ENCODE measurements at regions not wholly inside any gene's neighbourhood (a gene's known extent, or its start where the extent isn't known, plus 50 kb on each side); places are given as distances from the start of the nearest gene placed in this dataset.

DNA sequence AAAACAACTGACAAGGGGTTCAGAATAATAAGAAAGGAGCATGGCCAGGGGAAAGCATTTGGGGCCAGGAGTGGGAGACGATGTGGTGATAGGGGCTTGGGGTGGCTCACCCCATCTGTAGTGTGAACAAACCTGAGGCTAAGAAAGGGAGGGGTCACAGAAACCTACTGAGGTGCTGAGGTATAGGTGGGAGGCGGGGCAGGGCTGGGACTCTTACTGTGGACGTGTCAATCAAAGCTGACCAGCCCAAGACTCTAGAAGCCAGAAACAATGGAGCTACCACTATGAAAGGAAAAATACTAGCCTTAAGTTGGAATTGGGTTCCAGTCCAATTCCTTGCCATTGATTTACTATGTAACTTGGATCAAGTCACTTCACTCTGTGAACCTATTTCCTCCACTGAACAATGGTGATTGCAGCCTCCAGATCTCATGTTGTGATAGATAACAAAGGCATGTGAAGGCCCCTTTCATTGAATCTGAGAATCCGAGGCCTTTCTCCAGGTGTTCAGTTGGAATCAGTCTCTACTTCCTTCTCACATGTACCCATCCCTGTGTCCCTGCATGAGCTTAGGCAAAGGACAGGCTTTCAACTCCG lies 260.9 kb upstream of the HES1 start:
- no peak for DNase-seq (ENCODE audit: low spot score)

DNA sequence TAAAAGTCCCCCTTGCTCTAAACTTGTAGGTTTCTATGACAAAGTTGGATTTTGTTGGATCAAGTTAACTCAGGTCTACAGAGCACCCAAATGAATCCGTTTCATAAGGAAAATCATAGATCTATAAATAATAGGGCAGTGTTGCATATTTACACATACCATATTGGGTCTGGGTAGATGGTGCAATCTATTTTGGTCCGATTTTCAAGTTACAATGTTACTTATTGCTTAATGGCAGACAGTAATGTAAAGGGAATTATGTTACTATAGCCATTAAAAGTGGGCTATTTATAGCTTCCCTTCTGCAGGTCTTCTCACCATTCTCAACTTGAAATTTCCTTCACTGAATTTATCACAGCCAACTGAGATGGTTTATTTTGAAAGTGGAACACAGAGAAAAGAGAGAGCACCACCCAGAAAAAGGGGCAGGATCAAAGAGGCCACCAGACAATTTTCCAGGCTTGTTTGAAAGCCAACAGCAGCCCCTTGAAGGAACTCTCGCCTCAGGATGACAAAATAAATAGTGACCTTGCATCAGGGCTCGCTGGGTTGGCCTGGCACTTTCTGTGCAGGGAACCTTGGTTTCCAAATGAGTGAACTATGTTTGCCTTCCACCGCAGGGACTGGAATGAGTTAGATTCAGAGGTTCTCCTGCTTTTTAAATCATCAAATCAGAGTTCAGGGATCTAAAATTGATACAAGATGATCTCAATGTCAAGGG lies 260.2 kb upstream of the HES1 start:
- DNase-seq (ENCODE audit: low spot score): no peak

DNA sequence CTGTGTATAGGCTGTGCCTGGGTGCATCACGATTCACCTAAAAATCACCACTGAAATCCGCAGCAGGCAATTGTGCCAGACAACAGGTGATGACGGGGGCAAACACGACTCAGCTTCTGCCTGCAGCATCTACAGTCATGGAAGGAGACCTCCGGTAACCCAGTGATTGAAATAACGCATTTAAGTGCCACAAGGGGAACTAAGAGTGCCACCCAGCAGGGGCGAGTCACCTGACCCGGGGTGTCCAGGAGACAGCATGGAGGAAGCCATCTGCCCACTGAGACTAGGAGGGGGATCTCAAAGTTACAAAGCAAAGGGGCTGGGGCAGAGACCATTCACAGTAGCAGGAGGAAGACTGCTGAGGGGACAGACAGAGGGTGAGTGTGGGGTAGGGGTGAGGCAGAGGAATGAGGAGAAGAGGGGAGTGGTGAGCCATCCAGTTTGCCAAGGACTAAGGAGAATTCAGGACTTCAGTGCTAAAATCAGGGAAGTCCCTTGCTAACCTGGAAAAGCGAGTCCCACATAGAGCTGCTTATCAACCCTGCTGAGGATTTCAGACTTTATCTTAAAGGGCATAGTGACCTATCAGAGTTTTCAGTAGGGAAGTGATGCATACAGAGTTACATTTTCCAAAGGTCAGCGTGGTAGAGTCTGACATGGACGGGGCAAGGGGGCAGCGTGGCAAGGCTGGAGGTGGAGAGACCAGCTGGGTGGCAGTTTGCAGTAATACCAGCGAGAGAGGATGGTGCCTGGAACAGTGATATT lies 256.7 kb upstream of the HES1 start:
- no peak for DNase-seq (ENCODE audit: low spot score)

DNA sequence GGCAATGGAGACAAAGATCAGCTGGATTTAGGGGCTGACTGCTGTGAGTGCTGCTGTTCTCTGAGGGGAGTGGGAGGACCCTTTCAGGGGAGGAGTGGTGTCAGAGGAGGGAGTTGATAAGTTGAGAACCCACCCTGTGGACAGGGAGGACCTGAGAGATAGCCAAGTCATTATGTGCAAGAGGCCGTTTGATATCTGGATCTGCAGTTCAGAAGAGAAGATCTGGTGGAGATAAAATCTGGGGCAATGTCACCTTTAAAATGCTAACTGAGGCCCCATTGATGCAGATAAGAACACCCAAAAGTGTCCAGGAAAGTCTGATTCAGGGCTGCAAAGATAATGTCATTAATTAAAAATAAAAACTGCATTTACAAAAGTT lies 256.1 kb upstream of the HES1 start:
- DNase-seq (ENCODE audit: low spot score): no peak

DNA sequence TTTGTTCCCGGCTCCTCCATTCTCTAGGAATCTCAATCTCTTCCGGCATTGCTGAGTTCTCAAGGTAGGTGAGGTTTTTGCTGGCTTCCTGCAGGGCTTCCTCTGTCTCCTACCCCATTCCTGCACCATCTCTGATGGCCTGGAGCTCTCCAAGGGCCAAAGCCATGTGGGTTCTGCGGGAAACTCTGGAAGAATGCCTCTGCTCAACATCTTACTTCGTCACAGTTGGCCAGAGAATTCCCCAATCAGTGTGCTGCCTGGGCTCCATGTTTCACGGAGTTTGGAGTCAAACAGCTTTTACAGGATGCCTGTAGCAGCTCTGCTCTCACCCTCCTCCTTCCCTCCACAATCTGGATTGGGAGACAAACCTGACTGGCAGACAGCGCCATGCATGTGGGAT lies 253.9 kb upstream of the HES1 start:
- DNase-seq (ENCODE audit: low spot score): no peak

DNA sequence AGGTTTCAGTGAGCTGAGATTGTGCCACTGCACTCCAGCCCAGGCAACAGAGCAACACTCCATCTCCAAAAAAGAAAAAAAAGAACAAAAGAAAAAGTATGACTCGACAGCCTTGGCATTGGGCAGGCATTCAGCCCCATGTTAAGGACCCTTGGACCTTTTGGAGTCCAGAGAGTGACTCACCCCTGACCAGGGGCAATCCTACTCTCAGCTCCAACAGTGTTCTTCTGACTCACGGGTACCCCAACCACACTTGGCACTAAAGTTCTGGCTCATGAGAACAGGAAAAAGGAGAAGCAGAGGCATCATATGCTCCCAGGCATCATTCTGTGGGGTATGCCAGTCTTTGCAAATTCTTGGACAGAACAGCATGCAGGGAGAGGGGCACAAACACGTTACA lies 252.4 kb upstream of the HES1 start:
- no peak for DNase-seq (ENCODE audit: low spot score)

DNA sequence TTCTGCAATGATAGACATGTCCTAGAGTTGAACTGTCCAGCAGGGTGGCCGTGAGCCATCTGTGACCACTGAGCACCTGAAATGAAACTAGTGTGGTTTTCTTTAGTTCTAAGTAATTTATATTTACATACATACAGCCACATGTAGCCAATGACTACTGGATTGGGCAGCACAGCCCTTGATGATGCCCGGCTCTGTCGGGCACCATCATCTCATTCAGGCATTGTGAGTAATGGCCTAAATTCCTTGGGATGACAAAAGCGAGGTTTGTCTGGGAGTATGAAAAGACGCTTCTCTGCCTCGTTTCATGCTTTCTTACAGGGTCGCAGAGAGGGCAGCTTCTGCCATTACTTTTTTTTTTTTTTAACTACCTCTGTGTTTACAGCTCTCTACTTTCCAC lies 251.9 kb upstream of the HES1 start:
- no peak for DNase-seq (ENCODE audit: low spot score)

DNA sequence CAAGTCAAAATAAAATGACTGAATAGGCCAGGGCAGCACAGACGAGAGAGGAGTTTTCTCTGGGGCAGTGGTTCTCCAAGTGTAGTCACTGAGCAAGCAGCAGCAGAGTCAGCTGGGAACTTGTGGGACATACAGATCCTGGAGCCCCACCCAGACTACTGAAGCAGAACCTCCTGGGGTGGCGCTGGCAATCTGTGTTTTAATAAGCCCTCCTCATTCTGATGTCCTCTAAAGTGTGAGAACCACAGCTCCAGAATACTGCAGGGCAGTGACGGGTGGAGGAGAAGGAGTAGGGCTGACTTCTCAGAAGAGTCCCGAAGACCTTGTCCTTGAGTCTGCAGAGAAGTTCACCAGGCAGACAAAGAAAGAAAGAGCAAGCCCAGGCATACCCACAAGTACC lies 251.3 kb upstream of the HES1 start:
- no peak for DNase-seq (ENCODE audit: low spot score)

DNA sequence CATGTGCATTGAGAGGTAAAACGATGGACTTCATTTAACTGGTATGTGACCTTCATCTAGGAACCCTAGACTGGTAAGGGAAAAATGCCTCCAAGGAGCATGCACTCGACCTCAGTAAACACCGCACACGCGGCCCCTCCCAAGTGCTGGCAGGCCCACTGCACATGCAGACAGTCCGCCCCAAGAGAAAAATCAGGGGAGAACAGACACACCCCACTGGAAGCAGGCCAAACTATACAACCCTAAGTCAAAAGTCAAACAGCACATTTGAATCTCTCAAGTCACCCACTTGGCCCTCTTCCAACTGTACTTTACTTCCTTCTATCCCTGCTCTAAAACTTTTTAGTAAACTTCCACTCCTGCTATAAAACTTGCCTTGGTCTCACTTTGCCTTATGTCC lies 250.1 kb upstream of the HES1 start:
- DNase-seq (ENCODE audit: low spot score): no peak

DNA sequence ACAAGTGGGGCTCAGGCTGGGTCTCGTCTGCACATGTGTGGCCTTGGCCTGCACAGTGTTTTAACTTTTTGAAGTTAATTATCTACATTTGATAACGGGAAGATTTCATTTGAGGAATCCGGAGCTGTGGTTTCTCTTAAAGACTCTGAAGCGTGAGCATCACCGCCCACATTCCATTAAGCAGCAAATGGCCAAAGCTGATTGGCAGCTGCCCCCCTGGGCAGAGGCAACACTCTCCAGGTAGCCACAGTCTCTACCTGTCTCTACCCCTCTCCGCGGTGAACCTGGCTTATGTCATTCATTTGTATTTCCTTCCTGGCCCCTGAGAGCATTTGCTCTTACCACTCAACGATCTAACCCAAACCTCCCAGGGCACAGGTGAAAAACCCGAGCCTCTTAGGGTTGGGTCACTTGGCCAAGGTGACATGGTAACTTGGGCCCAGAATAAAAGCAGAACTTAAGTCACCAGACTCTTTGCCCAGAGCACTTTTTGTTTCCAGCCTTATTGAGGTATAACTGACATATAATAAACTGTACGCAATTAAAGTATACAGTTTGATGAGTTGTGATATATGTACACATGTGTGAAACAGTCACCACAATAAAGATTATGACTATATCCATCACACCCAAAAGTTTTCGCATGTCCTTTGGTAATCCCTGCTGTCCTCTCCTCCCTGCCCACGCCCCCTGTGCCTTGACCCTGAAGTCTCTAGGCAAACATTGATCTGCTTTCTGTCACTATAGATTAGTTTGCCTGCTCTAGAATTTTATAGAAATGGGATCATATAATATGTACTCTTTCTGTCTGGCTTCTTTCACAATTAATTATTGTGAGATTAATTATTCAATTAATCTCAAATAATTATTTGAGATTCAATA lies 245.7 kb upstream of the HES1 start:
- no peak for DNase-seq (ENCODE audit: low spot score)

DNA sequence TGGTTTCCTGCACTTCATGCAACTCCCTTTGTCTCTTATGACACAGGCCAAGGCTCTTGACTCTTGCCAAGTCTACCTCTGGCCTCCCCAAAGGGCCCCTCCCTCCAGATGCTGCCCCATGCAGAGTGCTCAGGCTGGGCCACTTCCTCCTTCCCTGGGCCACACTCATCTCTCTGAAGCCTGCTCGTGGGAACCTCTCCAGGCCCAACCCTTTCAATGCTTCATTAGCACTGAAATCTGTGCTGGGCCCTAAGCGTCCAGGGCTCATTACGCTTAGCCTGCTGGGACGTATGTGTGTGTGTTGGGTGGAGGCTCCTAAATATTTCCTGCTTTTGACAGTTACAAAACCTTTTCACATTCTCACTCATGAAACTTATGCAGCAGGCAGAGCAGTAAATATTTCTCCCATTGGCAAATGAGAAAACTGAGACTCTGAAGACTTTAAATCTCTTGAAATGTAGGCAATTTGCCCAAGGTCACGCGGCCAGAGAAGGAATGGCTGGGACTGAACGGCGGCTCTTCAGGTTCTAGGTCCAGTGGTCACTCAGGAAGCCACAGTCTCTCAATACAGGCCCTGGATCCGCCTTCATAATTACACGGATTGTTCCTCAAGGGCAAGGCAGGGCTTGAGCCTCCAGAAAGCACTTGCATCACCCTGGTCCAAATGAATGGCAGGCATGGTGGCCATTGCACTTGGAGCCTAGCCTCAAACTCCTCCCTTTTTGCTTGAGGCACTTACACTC lies 241.7 kb upstream of the HES1 start:
- no peak for DNase-seq (ENCODE audit: low spot score)

DNA sequence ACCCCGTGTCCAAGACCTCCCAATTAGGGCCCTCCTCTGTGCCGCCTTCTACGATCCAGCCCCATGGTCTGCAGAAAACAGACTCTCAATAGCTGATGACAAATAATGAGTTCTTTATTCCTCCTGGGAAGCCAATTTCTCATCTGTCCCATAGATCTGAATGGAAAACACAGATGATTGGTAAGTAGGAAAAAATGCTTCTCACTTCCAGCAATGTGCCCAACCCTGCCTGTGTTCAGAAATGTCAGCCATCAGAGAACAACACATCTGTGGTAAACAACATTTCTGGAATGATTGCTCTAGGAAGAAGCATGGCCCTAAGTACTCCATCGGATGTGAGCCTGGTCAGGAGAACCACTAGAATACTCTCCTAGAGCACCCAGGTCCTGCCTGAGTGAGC lies 240.5 kb upstream of the HES1 start:
- DNase-seq (ENCODE audit: low spot score): no peak

DNA sequence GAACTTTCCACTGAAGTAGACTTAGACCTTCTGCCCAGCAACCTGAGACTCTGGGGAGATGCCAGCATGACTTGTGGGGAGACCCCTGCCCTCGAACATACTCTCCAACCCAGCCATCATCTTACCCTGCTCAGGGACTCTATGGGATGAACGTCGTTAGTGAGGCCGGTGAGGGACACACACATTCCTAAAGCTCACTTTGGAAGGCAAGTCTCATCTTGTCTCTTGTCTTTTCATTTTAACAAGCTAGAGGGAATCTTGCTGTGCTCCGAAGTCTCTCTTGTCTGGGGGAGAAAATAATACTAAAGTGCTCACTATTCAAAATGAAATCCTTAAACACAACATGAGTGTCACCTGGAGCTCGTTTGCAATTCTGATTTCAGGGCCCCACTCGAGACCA lies 239.5 kb upstream of the HES1 start:
- no peak for DNase-seq (ENCODE audit: low spot score)

DNA sequence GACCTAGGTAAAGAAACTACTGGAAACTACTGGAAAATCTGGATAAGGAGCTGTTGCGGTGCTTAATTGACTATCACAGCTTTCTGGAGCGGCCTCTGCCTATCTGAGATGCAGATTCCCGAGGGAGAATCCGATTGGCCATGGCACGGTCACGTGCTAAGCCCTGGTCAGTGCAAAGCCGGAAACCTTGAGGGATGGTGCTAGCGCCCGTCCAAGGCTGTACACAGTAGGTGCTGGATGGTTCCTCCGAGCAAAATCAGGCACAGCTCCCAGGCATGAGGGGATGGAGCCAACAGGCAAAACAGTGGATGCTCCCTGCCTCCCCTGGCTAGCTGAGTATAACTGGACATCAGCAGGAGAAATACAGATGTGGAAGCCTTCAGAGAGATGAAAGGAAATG lies 238.7 kb upstream of the HES1 start:
- no peak for DNase-seq (ENCODE audit: low spot score)

DNA sequence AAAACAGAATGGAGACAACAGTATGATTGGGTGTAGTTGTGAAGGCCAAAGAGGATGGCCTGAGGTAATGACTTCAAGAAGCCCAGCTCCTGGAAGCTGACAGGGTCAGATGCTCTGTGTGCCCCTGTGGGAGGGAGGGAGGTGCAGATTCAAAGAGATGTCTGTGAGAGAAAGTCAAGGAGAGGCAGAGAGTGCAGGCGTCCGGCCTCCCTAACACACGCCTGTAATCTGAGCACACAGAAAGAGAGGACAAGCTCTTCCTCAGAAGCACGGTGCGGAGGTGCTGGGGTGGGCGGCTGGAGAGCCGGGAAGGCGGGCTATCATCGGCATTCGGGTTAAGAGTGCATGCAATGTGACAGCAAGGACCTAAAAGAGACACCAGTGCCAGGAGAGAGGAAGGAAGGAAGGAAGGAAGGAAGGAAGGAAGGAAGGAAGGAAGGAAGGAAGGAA lies 238.2 kb upstream of the HES1 start:
- no peak for DNase-seq (ENCODE audit: low spot score)

DNA sequence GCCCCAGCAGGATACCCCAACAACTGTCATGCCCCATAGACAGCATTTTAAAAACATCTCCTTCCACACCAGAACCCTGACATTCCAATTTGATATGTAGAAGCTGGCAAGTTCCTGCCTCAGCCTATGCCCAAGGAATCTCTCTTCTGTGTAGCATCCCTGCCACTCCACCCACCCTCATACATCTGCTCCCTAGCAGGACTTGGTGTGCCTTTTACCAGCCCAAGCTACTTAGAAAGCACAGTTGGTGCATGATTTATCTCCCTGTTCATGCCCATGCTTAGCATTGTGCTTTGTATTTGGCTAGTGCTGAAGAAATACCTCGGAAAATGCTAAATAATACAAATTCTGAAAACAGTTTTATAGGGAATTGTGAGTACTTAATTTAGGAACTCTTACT lies 236.9 kb upstream of the HES1 start:
- DNase-seq (ENCODE audit: low spot score): no peak

DNA sequence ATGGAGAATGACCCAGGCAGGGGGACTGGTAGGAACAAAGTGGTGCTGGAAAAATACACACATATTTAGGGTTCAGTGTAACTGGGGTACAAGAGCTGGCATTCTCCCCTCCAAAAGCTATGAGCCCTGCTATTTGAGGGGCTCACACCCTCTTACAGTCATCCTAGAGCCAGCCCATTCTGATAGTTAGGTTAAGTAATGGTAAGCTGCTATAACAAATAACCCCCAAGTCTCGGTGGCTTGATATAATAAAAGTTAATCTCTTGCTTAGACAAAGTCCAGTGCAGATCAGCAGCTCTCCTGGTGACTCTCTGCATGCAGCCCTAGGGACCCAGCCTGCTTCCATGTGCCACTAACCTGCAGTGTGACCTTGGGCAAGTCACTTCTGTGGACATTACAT lies 234.9 kb upstream of the HES1 start:
- no peak for DNase-seq (ENCODE audit: low spot score)

DNA sequence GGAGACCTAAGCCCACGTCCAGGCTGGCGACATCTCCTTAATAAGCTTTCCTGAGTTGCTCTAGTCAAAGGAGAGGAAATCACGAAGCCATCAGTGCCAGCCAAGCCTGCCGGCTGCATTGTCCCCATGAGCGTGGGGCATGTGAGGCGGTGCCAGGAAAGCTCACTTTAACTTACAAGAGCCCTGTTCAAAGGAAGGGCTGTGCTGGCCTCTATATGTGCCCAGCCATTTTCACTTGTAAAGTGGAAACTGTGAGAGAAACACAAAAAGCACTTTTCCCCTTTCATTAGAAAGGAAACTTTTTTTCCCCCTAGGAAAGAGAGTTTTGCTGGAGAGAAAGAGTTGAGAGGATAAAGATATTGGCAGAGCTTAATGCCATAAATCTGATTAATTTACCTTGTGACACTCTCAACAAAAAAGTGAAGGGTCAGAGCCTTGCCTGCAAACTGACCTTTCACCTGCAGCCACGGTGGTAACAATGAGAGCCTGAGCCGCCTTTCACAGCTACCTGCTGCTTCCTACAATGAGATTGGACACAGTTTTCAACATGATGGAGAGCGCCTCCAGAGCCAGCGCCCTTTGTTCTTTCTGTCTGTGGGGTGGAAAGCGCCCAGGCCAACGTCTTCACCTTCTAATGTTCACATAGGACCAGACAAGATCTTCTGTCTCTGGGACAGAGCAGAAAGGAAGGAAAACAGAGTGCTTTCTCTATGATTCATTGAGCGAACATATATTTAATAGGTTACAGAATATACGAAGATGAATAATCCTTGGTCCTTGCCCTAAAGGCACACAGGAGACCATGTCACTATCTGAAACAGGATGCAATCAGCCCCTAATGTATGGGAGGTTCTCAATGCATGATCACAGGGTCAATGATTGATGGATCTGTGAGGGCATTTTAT lies 233.1 kb upstream of the HES1 start:
- DNase-seq (ENCODE audit: low spot score): no peak

DNA sequence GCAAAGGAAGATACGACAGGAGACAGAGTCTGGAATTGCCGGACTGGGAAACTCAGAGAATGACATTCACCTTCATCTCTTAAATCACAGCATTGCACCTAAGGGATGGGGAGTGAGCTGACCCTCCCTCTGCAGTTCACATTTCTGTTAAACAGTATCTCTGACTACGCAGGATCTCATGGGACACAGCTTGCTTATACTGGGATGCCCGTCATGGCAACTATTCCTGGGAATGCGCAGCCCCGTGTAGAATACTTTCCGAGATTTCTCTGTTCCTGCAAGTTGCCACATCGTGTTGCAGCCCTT lies 232.5 kb upstream of the HES1 start:
- no peak for DNase-seq (ENCODE audit: low spot score)

DNA sequence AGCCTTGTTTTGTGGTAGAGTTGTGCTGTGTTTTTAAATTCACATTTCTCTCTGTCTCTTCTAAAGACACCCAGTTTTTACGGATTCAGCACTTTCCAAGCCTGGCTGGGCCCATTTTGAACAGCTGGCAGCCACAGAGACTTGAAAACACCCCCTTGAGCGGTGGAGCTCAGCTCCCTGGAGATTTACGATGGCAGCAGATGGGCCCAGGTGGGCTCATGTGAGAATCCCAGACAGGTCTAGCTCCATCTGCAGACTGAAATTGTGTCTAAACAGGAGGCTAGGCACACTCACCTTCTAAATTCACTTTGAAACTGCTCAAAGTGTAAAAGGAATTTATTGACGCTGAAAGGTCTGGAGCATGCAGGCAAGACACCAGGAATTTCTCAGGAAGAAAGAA lies 232.0 kb upstream of the HES1 start:
- DNase-seq (ENCODE audit: low spot score): no peak

All from RKO (cell line).